HG03460 (cell line): ENCODE measurements at regions not wholly inside any gene's neighbourhood (a gene's known extent, or its start where the extent isn't known, plus 50 kb on each side); places are given as distances from the start of the nearest gene placed in this dataset.

Experiments used
- ATAC-seq: cut with Tn5 transposase; IDR thresholded peaks from one replicate; pipeline ENCODE4 v1.9.1; 2021; ENCODE audit not compliant: unreplicated experiment

GRCh38 chr5:156109317-156110023 lies 217.5 kb upstream of the SGCD start:
- no peak for ATAC-seq

GRCh38 chr5:156119692-156120091 lies 207.3 kb upstream of the SGCD start:
- ATAC-seq, result no peak

GRCh38 chr5:156120777-156121176 lies 206.2 kb upstream of the SGCD start:
- no peak for ATAC-seq

- ATAC-seq, result no peak
Observed at GRCh38 chr5:156121234-156121633, 205.7 kb upstream of the SGCD start.

- no peak for ATAC-seq
Observed at GRCh38 chr5:156121882-156122281, 205.1 kb upstream of the SGCD start.

GRCh38 chr5:156124708-156125107 lies 202.3 kb upstream of the SGCD start:
- ATAC-seq, result no peak

GRCh38 chr5:156125118-156125517 lies 201.8 kb upstream of the SGCD start:
- no peak for ATAC-seq

- ATAC-seq, result no peak
Observed at GRCh38 chr5:156126716-156127115, 200.2 kb upstream of the SGCD start.

GRCh38 chr5:156128026-156128425 lies 198.9 kb upstream of the SGCD start:
- ATAC-seq, result no peak

GRCh38 chr5:156134216-156134615 lies 192.7 kb upstream of the SGCD start:
- ATAC-seq, result no peak

GRCh38 chr5:156135531-156135930 lies 191.4 kb upstream of the SGCD start:
- ATAC-seq, result no peak

- no peak for ATAC-seq
Observed at GRCh38 chr5:156137071-156137869, 189.7 kb upstream of the SGCD start.

GRCh38 chr5:156142867-156143266 lies 184.1 kb upstream of the SGCD start:
- no peak for ATAC-seq

- no peak for ATAC-seq
Observed at GRCh38 chr5:156147261-156147943, 179.6 kb upstream of the SGCD start.

GRCh38 chr5:156147944-156148285 lies 179.0 kb upstream of the SGCD start:
- no peak for ATAC-seq

GRCh38 chr5:156148301-156148700 lies 178.7 kb upstream of the SGCD start:
- ATAC-seq, result no peak

GRCh38 chr5:156149213-156149612 lies 177.8 kb upstream of the SGCD start:
- ATAC-seq, result no peak

GRCh38 chr5:156153602-156154001 lies 173.4 kb upstream of the SGCD start:
- no peak for ATAC-seq

- no peak for ATAC-seq
Observed at GRCh38 chr5:156154757-156155156, 172.2 kb upstream of the SGCD start.

GRCh38 chr5:156155598-156155997 lies 171.4 kb upstream of the SGCD start:
- ATAC-seq, result no peak

GRCh38 chr5:156164306-156164705 lies 162.7 kb upstream of the SGCD start:
- ATAC-seq, result no peak

- no peak for ATAC-seq
Observed at GRCh38 chr5:156169495-156169894, 157.5 kb upstream of the SGCD start.
